GM18499 (cell line): ENCODE measurements at regions not wholly inside any gene's neighbourhood (a gene's known extent, or its start where the extent isn't known, plus 50 kb on each side); places are given as distances from the start of the nearest gene placed in this dataset.

ENCODE experiments used
- ATAC-seq: cut with Tn5 transposase; IDR thresholded peaks from one replicate; pipeline ENCODE4 v1.9.1; 2021; ENCODE audit warnings: moderate number of reproducible peaks; ENCODE audit not compliant: insufficient read depth, unreplicated experiment

DNA sequence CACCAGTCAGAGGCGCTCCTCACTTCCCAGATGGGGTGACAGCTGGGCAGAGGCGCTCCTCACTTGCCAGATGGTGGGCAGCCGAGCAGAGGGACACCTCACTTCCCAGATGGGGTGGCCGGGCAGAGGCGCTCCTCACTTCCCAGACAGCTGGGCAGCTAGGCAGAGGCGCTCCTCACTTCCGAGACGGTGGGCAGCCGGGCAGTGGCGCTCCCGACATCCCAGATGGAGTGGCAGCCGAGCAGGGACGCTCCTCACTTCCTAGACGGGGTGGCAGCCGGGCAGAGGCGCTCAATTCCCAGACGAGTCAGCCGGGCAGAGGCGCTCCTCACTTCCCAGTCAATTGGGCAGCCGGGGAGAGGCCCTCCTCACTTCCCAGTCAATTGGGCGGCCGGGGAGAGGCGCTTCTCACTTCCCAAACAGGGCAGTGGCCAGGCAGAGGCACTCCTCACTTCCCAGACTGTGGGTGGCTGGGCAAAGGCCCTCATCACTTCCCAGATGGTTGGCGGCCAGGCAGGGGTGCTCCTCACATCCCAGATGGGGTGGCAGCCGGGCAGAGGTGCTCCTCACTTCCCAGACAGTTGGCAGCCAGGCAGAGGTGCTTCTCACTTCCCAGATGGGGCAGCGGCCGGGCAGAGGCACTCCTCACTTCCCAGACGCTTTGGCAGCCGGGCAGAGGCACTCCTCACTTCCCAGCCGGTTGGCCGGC lies 143.8 kb upstream of the ARID2 start:
- no peak for ATAC-seq

DNA sequence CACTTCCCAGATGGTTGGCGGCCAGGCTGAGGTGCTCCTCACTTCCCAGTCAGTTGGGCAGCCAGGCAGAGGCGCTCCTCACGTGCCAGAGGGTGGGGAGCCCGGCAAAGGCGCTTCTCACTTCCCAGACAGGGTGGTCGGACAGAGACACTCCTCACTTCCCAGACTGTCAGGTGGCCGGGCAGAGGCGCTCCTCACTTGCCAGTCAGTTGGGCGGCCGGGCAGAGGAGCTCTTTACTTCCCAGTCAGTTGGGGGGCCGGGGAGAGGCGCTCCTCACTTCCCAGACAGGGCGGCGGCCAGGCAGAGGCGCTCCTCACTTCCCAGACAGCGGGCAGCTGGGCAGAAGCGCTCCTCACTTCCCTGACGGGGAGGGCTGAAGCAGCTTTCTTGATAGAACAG lies 143.0 kb upstream of the ARID2 start:
- no peak for ATAC-seq

DNA sequence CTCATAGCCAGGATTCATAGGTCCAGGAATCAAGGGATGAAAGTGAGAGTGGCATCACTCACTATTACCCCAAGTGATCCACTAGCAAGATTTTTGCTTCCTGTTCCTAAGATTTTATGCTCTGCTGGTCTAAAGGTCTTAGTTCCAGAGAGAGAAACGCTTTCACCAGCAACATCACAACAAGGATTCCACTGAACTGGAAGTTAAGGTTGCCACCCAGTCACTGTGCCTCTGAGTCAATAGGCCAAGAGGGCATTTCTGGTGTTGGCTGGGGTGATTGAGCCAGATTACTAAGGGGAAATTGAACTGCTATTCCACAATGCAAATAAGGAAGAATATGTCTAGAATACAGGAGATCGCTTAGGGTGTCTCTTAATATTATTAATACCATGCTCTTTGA lies 142.5 kb upstream of the ARID2 start:
- ATAC-seq, result no peak

DNA sequence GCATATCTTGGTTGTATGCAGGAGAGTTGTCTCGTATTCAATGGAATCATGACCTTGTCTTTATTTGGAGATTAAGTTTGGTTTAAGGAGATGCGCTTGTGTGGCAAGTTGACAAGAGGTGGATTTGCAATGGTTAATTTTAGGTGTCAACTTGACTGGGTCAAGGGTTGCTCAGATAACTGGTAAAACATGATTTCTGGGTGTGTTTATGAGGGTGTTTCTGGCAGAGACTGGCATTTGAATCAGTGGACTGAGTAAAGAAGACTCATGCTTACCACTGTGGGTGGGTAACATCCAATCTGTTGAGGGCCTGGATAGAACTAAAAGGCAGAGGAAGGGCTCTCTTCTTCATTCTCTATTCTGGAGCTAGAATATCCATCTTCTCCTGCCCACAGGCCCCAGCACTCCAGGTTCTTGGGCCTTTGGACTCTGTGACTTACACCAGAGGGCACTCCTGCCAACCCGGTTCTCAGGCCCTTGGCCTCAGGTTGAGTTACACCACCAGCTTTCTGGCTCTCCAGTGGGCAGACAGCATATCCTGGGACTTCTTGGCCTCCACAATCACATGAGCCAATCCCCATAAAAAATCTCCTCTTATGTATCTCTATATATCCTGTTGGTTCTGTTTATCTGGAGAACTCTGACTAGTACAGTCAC lies 141.5 kb upstream of the ARID2 start:
- ATAC-seq, result no peak

DNA sequence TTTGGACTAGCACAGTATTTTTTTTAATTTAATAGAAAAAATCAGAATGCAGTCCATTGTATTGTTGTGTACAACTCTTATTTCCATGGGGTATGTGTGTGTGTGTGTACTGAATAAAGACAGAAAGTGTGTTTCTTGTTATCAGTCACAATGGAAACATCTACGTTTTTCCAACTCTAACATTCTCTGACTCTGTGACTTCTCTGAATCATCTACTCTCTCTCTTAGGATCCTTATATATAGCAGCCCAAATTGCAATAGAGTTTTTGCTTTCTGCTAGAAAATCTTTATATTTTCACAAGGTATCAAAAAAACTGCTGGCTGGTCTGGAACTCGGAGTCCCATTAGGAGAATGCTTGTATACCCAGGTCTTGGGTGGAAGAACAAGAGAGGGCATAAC lies 138.9 kb upstream of the ARID2 start:
- no peak for ATAC-seq

DNA sequence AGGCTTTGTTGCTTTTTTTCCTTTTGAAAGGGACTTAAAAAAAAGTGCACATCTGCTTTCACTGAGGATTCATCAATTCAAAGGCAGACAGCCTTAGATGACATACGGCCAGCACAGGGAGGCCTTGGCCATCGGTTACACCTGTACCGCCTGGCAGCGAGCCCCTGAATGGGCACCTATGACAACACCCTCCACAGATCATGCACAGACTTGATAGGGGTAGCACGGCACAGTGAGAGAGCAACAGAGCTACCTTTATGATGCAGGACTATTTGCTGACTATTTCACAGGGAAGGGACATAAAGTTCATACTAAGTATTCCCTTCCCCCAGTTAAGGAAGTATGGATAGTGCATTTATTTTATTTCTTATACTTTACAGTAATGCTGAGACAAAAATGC lies 137.9 kb upstream of the ARID2 start:
- no peak for ATAC-seq

DNA sequence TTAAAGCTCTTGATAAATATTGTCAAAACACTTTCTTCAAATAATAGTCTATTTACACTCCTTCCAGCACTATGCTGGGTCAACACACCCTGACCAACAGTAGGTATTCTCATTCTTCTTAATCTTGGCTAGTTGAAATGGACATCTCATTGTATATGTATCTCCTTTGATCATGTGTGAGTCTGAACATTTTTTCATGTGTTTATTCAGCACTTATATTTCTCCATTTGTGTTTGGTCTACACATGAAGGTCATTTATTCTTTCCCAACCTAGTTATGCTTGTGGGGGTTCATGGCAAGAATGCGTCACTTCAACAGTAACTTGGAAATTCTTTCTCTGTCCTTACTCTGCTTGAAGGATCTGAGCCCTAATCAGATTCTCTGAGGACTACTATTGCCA lies 133.1 kb upstream of the ARID2 start:
- ATAC-seq, result no peak

DNA sequence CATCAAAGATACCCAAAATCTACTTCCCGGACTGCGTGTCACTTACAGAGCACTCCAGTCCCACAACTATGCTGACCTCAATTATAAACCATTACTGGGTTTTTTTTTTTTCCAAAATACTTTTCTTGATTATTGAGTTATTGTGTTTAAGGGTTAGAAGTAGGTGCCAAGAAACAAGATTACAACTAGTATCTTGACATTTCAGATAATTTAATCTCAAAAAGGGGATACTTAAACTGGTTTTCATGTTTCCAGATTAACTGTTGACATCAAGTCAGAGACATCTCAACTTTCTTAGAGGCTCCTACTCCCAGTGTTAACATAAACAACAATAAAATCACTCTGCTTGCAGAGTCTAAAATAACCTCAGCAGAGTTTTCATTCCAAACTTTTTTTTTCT lies 131.2 kb upstream of the ARID2 start:
- ATAC-seq, result no peak

DNA sequence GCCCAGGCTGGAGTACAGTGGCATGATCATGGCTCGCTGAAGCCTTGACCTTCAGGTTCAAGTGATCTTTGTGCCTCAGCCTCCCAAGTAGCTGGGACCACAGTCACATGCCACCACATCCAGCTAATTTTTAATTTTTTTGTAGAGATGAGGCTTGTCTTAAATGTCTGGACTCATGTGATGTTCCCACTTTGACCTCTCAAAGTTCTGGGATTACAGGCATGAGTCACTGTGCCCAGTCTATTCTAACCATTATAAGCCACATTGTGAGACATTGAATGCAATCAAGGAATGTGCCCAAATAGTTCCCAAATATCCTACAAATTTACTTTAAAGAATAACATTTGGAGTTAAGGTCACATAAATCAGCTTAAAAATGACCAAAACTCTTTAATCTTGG lies 130.7 kb upstream of the ARID2 start:
- ATAC-seq, result no peak

GRCh38 chr12:45599196-45599595 lies 130.3 kb upstream of the ARID2 start:
- ATAC-seq, result no peak

- no peak for ATAC-seq
Measured at GRCh38 chr12:45601390-45601789, 128.1 kb upstream of the ARID2 start.

GRCh38 chr12:45601888-45602287 lies 127.6 kb upstream of the ARID2 start:
- no peak for ATAC-seq

DNA sequence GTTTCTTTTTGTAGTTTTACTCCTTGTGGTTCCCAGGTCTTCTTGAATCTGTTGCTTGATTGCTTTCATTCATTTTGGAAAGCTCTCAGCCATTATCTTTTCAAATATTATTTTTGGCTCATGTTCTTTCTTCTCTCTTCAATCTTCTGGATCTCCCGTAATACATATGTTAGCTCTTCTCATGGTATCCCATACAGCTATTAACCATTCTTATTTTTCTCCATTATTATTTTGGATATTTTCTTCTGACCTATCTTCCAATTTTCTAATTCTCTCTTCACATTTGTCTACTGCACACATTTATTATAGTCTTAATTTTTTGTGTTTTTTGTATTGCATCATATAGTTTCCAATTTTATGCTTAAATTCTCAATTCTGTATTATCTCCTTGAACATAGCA lies 123.9 kb upstream of the ARID2 start:
- ATAC-seq, result no peak

GRCh38 chr12:45611061-45611460 lies 118.4 kb upstream of the ARID2 start:
- ATAC-seq, result no peak

GRCh38 chr12:45611495-45611894 lies 118.0 kb upstream of the ARID2 start:
- no peak for ATAC-seq

- no peak for ATAC-seq
Measured at GRCh38 chr12:45612044-45612794, 117.3 kb upstream of the ARID2 start.

GRCh38 chr12:45613296-45613695 lies 116.2 kb upstream of the ARID2 start:
- ATAC-seq, result no peak

- ATAC-seq, result no peak
Measured at GRCh38 chr12:45613855-45614254, 115.7 kb upstream of the ARID2 start.

DNA sequence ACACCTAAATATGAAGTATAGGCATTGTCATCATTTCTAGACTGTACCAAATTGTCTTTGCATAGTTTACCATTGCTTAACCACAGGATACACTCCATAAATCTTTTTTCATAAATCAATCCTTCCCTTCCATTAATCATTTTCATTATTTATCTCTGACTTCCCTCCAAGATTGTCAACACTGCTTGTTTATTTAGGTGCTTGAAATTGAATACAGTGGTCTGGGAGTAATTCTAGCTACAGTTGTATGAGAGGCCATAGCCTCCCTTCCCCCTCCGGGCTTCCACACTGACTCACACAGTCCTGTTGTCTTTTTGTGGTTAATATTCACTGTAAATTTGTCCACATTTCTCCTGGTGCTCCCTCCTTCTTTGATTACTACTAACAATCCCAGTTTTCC lies 114.2 kb upstream of the ARID2 start:
- ATAC-seq, result no peak

- ATAC-seq, result no peak
Measured at GRCh38 chr12:45619736-45620135, 109.8 kb upstream of the ARID2 start.

DNA sequence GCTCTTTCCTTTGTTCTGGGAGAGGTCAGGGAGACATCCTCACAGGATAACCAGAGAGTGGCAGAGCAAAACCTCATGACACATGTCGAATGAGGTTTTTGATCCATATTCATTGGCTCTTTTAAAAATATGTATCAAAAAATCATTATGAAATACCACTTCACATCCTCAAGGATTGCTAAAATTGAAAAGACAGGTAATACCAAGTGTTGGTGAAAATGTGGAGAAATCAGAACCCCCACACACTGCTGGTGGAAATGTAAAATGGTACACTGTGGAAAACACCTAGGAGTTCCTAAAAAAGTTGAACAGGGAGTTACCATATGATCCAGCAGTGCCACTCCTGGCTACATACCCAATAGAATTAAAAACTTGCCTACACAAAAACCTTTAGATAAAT lies 107.8 kb upstream of the ARID2 start:
- ATAC-seq, result no peak
